ENCODE measurements at regions not wholly inside any gene's neighbourhood (a gene's known extent, or its start where the extent isn't known, plus 50 kb on each side); places are given as distances from the start of the nearest gene placed in this dataset.

DNA sequence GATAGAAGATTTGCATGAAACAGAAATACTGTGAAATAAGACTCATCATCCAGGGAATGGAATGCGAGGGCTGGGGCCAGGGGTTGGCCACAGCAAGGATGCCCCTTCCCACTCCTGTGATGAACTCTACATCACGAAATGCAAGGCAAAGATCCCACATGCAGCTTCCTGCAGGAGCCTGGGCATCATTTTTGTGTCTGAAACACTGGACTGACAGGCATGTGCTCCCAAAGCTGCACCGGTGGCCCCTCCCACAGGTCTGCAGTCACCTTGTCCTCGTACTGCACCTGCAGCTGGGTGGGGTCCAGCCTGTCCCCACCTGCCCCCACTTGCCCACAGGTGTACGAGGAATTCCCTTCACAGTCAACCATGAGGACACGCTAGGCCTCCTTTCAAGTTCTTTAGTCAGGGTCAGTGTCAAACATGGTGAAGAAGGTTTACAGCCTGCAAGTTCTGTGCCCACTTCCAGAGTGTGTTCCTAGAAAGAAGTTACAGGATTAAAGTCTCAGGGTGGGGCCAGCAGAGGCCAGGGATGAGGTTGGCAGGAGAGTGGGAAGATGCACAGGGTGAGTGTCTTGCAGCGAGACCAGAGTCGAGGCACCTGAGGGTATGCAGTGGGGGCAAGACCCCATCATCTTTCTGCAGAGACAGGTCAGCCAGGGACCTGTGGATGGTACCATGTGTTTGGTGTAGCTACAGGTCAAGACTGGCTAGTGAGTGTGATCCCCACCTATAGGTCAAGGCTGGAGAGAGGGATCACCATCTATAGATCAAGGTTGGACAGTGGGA lies 155.0 kb upstream of the IRX2 start:
- peaks cover 7% of the 10 kb centered on the region for H3K9me3 Mint-ChIP-seq (ENCODE audit: unreplicated experiment)
- H3K4me3 Mint-ChIP-seq (ENCODE audit: unreplicated experiment): no peak overlapping the region
- peak; percentile 77 for DNase-seq (ENCODE audit: extremely low spot score, unreplicated experiment)
- H3K36me3 Mint-ChIP-seq (ENCODE audit: unreplicated experiment): no peaks in the 10 kb centered on the region
- no peaks in the 10 kb centered on the region for H3K4me1 Mint-ChIP-seq (ENCODE audit: unreplicated experiment)
- TF ChIP-seq, protein P1, sequence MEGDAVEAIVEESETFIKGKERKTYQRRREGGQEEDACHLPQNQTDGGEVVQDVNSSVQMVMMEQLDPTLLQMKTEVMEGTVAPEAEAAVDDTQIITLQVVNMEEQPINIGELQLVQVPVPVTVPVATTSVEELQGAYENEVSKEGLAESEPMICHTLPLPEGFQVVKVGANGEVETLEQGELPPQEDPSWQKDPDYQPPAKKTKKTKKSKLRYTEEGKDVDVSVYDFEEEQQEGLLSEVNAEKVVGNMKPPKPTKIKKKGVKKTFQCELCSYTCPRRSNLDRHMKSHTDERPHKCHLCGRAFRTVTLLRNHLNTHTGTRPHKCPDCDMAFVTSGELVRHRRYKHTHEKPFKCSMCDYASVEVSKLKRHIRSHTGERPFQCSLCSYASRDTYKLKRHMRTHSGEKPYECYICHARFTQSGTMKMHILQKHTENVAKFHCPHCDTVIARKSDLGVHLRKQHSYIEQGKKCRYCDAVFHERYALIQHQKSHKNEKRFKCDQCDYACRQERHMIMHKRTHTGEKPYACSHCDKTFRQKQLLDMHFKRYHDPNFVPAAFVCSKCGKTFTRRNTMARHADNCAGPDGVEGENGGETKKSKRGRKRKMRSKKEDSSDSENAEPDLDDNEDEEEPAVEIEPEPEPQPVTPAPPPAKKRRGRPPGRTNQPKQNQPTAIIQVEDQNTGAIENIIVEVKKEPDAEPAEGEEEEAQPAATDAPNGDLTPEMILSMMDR (IDR thresholded peaks at IDR 0.05): no peak
- no peaks in the 10 kb centered on the region for H3K27me3 Mint-ChIP-seq (ENCODE audit: unreplicated experiment)
- no peak overlapping the region for H3K27ac Mint-ChIP-seq (ENCODE audit: unreplicated experiment)

GRCh38 chr5:2905741-2906140 lies 154.3 kb upstream of the IRX2 start:
- Mint-ChIP-seq H3K4me1 (ENCODE audit: unreplicated experiment) (no peaks in the 10 kb centered on the region), H3K27ac (ENCODE audit: unreplicated experiment) (no peak overlapping the region), H3K36me3 (ENCODE audit: unreplicated experiment) (no peaks in the 10 kb centered on the region), H3K27me3 (ENCODE audit: unreplicated experiment) (no peaks in the 10 kb centered on the region), H3K9me3 (ENCODE audit: unreplicated experiment) (peaks cover 7% of the 10 kb centered on the region), H3K4me3 (ENCODE audit: unreplicated experiment) (no peak overlapping the region)
- TF ChIP-seq, protein P1 (IDR thresholded peaks at IDR 0.05): no peak
- DNase-seq (ENCODE audit: extremely low spot score, unreplicated experiment): peak; percentile 44

DNA sequence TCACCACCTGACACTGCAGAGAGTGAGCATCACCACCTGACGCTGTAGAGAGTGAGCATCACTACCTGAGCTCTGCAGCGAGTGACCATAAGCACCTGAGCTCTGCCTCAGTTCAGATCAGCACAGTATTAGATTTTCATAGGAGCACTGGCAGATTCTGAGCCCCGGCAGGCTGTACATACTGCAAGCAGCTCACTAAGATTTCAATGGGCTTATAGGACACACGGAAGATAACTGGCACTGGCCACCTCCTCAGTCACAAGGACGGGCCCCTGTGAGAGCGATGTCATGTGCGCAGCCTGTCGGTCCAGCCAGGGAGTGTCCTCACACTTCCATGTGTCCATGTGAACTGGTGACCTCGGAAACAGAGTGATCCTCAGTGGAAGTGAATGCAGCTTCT lies 153.5 kb upstream of the IRX2 start:
- TF ChIP-seq, protein P1 (IDR thresholded peaks at IDR 0.05): no peak
- Mint-ChIP-seq H3K4me3 (ENCODE audit: unreplicated experiment) (no peak overlapping the region), H3K27ac (ENCODE audit: unreplicated experiment) (no peak overlapping the region), H3K4me1 (ENCODE audit: unreplicated experiment) (no peaks in the 10 kb centered on the region), H3K27me3 (ENCODE audit: unreplicated experiment) (no peaks in the 10 kb centered on the region), H3K36me3 (ENCODE audit: unreplicated experiment) (no peaks in the 10 kb centered on the region), H3K9me3 (ENCODE audit: unreplicated experiment) (peaks cover 8% of the 10 kb centered on the region)
- DNase-seq (ENCODE audit: extremely low spot score, unreplicated experiment): peak; percentile 72

- peak; percentile 80 for DNase-seq (ENCODE audit: extremely low spot score, unreplicated experiment)
- Mint-ChIP-seq H3K4me1 (ENCODE audit: unreplicated experiment) (no peaks in the 10 kb centered on the region), H3K4me3 (ENCODE audit: unreplicated experiment) (no peak overlapping the region), H3K9me3 (ENCODE audit: unreplicated experiment) (peaks cover 8% of the 10 kb centered on the region), H3K36me3 (ENCODE audit: unreplicated experiment) (no peaks in the 10 kb centered on the region), H3K27ac (ENCODE audit: unreplicated experiment) (no peak overlapping the region), H3K27me3 (ENCODE audit: unreplicated experiment) (no peaks in the 10 kb centered on the region)
- TF ChIP-seq, protein P1 (IDR thresholded peaks at IDR 0.05): no peak
These were observed 152.9 kb upstream of the IRX2 start for GRCh38 chr5:2904399-2904798.

- Mint-ChIP-seq H3K9me3 (ENCODE audit: unreplicated experiment) (peaks cover 8% of the 10 kb centered on the region), H3K27me3 (ENCODE audit: unreplicated experiment) (no peaks in the 10 kb centered on the region), H3K27ac (ENCODE audit: unreplicated experiment) (no peak overlapping the region), H3K36me3 (ENCODE audit: unreplicated experiment) (no peaks in the 10 kb centered on the region), H3K4me1 (ENCODE audit: unreplicated experiment) (no peaks in the 10 kb centered on the region), H3K4me3 (ENCODE audit: unreplicated experiment) (no peak overlapping the region)
- TF ChIP-seq, protein P1 (IDR thresholded peaks at IDR 0.05): no peak
- peak; percentile 75 for DNase-seq (ENCODE audit: extremely low spot score, unreplicated experiment)
These were observed 152.2 kb upstream of the IRX2 start for GRCh38 chr5:2903451-2904395.
